PC-3 (cell line): ENCODE measurements at regions not wholly inside any gene's neighbourhood (a gene's known extent, or its start where the extent isn't known, plus 50 kb on each side); places are given as distances from the start of the nearest gene placed in this dataset.

Experiments used
- ATAC-seq: fragments of 200-7000 bp; cut with Tn5 transposase; 2 replicates; pipeline ENCODE4 v1.9.1; 2020; ENCODE audit warnings: mild to moderate bottlenecking, moderate library complexity
- BruUV-seq: library from RNA; stranded (reverse); fragments of 400-500 nt; replicated peaks from 2 replicates; lab custom pipeline; 2021; lab: Mats Ljungman, UMichigan
- CTCF ChIA-PET: fragments of 300-600 bp; sonication (Branson Sonifier 250); formaldehyde crosslinking; loops from one replicate; lab custom pipeline; 2022; ENCODE audit warnings: antibody characterized with exemption; lab: Charles Lee
- POLR2A ChIA-PET: fragments of 300-600 bp; sonication (Branson Sonifier 250); formaldehyde crosslinking; loops from one replicate; lab custom pipeline; 2022; ENCODE audit warnings: antibody characterized with exemption; ENCODE audit not compliant: unreplicated experiment; lab: Charles Lee
- DNase-seq: peaks from one replicate; pipeline ENCODE4 v3.0.0-alpha.2; 2015
- H2AFZ ChIP-seq: fragments of 300-600 bp; sonication (generic); 2 replicates; pipeline ENCODE4 v1.6.0; 2016; ENCODE audit warnings: antibody characterized with exemption, low read length
- H3F3A ChIP-seq: fragments of 300-600 bp; sonication (generic); one replicate; pipeline ENCODE4 v1.6.0; 2017; ENCODE audit warnings: antibody characterized with exemption, low read length, control low read depth, mild to moderate bottlenecking; ENCODE audit not compliant: unreplicated experiment
- H3K27ac ChIP-seq: fragments of 300-600 bp; sonication (generic); 2 replicates; pipeline ENCODE4 v1.5.1; 2016; ENCODE audit warnings: mild to moderate bottlenecking, low read length
- H3K27me3 ChIP-seq: fragments of 300-600 bp; sonication (generic); 2 replicates; pipeline ENCODE4 v1.6.1; 2016; ENCODE audit warnings: low read length, mixed read lengths
- H3K36me3 ChIP-seq: fragments of 300-600 bp; sonication (generic); 2 replicates; pipeline ENCODE4 v1.6.1; 2016; ENCODE audit warnings: low read depth, mixed run types, low read length, mixed read lengths
- H3K4me1 ChIP-seq: fragments of 300-600 bp; sonication (generic); 2 replicates; pipeline ENCODE4 v1.5.1; 2016; ENCODE audit warnings: low read length; ENCODE audit not compliant: insufficient read depth
- H3K4me2 ChIP-seq: fragments of 300-600 bp; sonication (generic); 2 replicates; pipeline ENCODE4 v1.6.0; 2016; ENCODE audit warnings: low read length
- H3K4me3 ChIP-seq: fragments of 300-600 bp; sonication (generic); 2 replicates; pipeline ENCODE4 v1.5.1; 2016; ENCODE audit warnings: mild to moderate bottlenecking, low read length, mixed read lengths
- H3K79me2 ChIP-seq: fragments of 300-600 bp; sonication (generic); 2 replicates; pipeline ENCODE4 v1.6.1; 2017; ENCODE audit warnings: low read length, mixed read lengths
- H3K9ac ChIP-seq: fragments of 300-600 bp; sonication (generic); 2 replicates; pipeline ENCODE4 v1.6.0; 2016; ENCODE audit warnings: mild to moderate bottlenecking, low read length
- H3K9me2 ChIP-seq: fragments of 300-600 bp; sonication (generic); replicated peaks from 2 replicates; pipeline ENCODE4 v1.6.1; 2016; ENCODE audit warnings: mixed run types, low read length, mixed read lengths
- H3K9me3 ChIP-seq: fragments of 300-600 bp; sonication (generic); 2 replicates; pipeline ENCODE4 v1.6.1; 2016; ENCODE audit warnings: low read length, mixed read lengths
- H4K20me1 ChIP-seq: fragments of 300-600 bp; sonication (generic); 2 replicates; pipeline ENCODE4 v1.6.1; 2016; ENCODE audit warnings: low read length, mixed read lengths
- EZH2 ChIP-seq: fragments of 300-600 bp; sonication (generic); IDR thresholded peaks from one replicate; pipeline ENCODE4 v1.6.1; 2017; ENCODE audit warnings: antibody characterized with exemption, mild to moderate bottlenecking, low read length; ENCODE audit not compliant: unreplicated experiment
- EZH2phosphoT487 ChIP-seq: fragments of 300-600 bp; sonication (generic); IDR thresholded peaks from 2 replicates; pipeline ENCODE4 v1.6.1; 2018; ENCODE audit warnings: mild to moderate bottlenecking, antibody characterized with exemption, low read length, borderline replicate concordance
- intact Hi-C: fragments of 100-400 bp; cut with micrococcal nuclease; formaldehyde crosslinking; loops from 2 replicates; pipeline ENCODE4 v1.9.0; 2023
- TF ChIP-seq, protein P1 (sequence below): fragments of 300-600 bp; sonication (generic); conservative IDR thresholded peaks from 2 replicates; pipeline ENCODE4 v1.5.1; 2017; ENCODE audit warnings: antibody characterized with exemption, low read depth, mild to moderate bottlenecking, low read length

DNA sequence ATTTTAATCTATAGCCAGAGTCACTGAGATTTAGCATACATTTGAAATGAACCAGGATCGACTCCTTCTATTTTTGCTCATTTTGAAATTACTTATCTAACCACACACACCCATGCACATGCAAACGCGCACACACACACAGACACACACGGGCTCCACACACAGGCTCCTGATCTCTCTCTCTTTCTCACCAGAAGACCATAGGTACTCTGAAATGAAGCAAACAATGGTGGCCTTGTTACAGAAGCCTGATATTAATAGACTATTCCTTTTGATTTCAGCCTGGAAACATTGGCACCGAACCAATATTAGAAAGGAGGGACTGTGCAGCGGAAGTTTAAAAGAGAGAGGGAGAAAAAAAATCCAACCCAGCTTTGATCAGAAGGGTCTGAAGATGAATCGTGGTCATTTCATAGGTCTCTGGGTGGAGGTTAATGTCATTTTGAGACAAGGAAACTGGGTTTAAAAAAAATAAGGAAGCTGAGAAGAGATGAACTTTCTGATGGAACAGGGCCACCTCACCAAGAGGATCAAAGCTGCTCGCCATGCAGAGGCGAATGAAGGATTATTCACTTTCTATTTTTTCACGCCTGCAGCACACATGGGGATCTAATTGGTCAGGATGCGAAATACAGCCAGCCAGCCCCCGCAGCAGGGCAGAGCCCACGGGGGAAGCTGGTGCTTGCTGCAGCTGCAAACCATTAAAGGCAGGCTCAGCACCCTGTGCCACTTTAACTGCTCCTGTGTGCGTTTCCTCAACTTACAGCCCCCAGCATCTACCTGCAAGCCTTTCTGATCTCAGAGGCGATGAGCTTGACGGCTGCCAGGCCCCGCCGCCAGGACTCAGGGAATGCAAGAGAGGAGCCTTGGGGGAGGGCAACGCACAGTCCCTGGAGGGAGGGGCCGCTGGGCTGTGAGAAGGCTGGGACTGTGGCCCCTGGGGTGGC, 88.8 kb downstream of the HES1 start:
- TF ChIP-seq EZH2 (no peak), EZH2phosphoT487 (no peak)
- TF ChIP-seq, protein P1, sequence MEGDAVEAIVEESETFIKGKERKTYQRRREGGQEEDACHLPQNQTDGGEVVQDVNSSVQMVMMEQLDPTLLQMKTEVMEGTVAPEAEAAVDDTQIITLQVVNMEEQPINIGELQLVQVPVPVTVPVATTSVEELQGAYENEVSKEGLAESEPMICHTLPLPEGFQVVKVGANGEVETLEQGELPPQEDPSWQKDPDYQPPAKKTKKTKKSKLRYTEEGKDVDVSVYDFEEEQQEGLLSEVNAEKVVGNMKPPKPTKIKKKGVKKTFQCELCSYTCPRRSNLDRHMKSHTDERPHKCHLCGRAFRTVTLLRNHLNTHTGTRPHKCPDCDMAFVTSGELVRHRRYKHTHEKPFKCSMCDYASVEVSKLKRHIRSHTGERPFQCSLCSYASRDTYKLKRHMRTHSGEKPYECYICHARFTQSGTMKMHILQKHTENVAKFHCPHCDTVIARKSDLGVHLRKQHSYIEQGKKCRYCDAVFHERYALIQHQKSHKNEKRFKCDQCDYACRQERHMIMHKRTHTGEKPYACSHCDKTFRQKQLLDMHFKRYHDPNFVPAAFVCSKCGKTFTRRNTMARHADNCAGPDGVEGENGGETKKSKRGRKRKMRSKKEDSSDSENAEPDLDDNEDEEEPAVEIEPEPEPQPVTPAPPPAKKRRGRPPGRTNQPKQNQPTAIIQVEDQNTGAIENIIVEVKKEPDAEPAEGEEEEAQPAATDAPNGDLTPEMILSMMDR = no peak
- Histone ChIP-seq H3K36me3 (no peaks in the 10 kb centered on the region), H3K4me2 (no peak overlapping the region), H4K20me1 (no peaks in the 10 kb centered on the region), H3K79me2 (no peaks in the 10 kb centered on the region), H3K4me1 (peaks cover 11% of the 10 kb centered on the region; the same call in 1 of the 2 replicates), H3K9me3 (no peaks in the 10 kb centered on the region), H3K4me3 (no peak overlapping the region), H3K27me3 (no peaks in the 10 kb centered on the region), H3K27ac (no peak overlapping the region), H2AFZ (no peak overlapping the region), H3F3A (no peaks in the 10 kb centered on the region), H3K9me2 (no peaks in the 10 kb centered on the region), H3K9ac (no peak overlapping the region)
- no TSS peak for BruUV-seq
- CTCF ChIA-PET = no interaction called here
- ATAC-seq (no peak), DNase-seq (no peak)
- POLR2A ChIA-PET = no interaction called here
- intact Hi-C loops = no loop called here

GRCh38 chr3:194225418-194225812, 89.5 kb downstream of the HES1 start:
- Histone ChIP-seq H3F3A (no peaks in the 10 kb centered on the region), H3K36me3 (no peaks in the 10 kb centered on the region), H3K4me2 (no peak overlapping the region), H3K9me3 (no peaks in the 10 kb centered on the region), H3K9me2 (no peaks in the 10 kb centered on the region), H3K4me1 (peaks cover 11% of the 10 kb centered on the region; the same call in 1 of the 2 replicates), H3K79me2 (no peaks in the 10 kb centered on the region), H3K9ac (no peak overlapping the region), H3K27ac (no peak overlapping the region), H3K4me3 (no peak overlapping the region), H4K20me1 (no peaks in the 10 kb centered on the region), H2AFZ (no peak overlapping the region), H3K27me3 (no peaks in the 10 kb centered on the region)
- ChIA-PET POLR2A (no interaction called here), CTCF (no interaction called here)
- intact Hi-C loops = no loop called here
- TF ChIP-seq EZH2 (no peak), EZH2phosphoT487 (no peak)
- TF ChIP-seq, protein P1 = no peak
- DNase-seq = no peak
- BruUV-seq = no TSS peak
- no peak for ATAC-seq
